ENCODE measurements at regions not wholly inside any gene's neighbourhood (a gene's known extent, or its start where the extent isn't known, plus 50 kb on each side); places are given as distances from the start of the nearest gene placed in this dataset.
"Not testable (repeated sequence)": the region's sequence is repeated elsewhere in the genome, so short reads cannot be mapped to it uniquely, and the experiment has no call there.

- DNase-seq = no peak
These were observed 105.2 kb upstream of the PALMD start for GRCh38 chr1:99540744-99541143.

DNA sequence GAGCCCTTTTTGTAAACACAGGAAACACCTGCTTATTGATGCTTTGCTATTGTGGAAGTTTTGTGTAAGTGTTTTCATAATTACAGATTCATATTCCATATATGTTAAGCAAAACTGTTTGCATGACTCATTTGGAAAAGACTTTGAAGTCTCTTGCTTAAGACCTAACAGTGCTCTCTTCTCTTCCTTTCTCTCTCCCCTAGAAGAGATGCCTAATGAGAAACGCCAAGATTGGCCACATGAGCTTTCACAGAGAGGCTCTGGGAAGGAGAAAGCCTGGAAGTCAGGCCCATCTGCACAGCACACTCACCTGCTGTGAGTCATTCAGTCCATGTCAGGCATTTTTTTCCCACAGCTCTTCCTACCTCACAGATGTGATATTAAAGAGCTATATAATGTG is 101.6 kb upstream of the PALMD start:
- DNase-seq = no peak

- DNase-seq = no peak
These were observed 99.2 kb upstream of the PALMD start for GRCh38 chr1:99546432-99547416.

DNA sequence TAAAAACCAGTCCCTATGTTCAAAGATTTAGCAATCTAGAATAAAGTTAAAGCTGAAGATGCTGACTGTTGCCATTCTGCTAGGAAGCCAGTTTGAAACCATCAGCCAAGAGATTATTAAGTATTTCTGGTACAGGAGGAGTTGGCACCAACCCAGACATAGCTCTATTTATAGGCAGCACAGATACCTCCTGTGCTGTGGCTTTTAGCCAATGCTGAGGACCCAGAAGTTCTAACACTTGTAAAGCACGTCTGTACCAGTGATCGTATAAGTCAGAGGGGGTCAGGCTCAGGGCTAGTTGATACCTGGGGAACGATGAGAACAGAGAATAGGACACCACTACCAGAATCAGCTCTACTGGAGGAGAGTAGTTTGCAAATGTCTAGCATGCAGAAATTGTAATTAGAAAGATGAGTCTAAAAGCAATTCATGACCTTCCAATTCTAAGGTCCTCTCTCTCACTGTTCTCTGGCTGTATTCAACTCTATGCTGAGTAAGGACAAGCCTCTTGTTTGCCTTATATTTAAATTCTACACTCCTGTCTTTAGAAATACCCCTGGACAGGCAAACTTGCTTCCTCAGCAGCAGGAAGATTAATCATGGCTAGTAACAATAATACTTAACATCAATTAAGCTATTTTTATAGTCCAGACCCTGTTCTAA is 96.8 kb upstream of the PALMD start:
- no peak for DNase-seq

GRCh38 chr1:99550198-99550597 is 95.7 kb upstream of the PALMD start:
- DNase-seq = no peak

DNA sequence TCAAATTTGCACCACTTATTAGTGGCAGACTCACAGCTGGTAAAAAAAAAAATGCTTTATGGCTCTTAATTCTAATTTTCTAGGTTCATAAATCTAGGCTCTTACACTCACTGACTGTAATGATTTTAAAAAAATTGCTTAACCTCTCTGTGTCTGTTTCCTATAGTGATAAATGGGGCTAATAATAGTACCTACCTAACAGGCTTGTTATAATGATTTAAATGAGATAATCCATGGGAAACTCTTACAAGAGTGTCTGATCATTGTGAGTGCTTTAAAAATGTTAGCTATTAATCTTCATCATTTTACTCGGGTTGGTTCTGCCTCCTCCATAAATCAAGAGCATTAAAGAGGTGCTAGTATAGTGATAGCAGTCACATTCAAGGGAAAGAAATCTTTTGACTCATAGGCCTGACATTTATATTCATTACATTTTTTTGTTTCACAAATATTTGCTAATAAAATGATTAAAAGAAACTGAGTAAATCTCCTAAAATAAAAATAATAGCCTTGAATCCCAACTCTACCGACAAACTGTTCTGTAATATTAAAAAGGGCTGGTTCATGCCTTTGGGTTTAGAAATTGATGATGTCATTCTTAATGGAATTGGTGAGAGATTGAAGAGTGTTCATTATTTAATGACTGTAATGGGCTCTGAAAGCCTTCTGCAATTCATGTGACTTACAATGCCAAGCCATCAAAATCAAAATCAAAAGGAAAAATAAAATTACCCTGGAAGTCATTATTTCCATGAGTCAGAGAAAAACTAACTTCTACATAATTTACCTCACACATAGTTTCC is 93.9 kb upstream of the PALMD start:
- no peak for DNase-seq

DNA sequence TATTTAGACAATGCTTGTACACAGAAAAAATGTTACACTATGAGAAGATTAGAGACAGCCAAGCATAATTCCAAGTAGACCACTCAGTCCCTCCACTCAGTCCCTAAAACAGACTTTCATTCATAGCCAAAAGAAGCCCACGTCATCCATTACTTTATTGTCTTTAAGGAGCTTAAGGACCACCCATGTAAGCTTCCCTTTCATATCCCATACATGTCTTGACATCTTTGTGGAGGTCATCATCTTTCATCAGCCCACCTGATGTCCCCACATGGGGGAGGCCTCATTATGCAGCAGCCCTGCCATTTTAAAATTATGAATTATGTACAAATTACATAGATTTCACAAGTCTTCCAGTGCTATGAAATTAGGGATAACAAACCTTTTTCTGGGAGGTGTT is 92.6 kb upstream of the PALMD start:
- DNase-seq = no peak

GRCh38 chr1:99553819-99554218 is 92.1 kb upstream of the PALMD start:
- not testable (repeated sequence) for DNase-seq

- DNase-seq = no peak
These were observed 91.2 kb upstream of the PALMD start for GRCh38 chr1:99554727-99555126.

GRCh38 chr1:99557546-99558202 is 88.2 kb upstream of the PALMD start:
- DNase-seq = no peak

DNA sequence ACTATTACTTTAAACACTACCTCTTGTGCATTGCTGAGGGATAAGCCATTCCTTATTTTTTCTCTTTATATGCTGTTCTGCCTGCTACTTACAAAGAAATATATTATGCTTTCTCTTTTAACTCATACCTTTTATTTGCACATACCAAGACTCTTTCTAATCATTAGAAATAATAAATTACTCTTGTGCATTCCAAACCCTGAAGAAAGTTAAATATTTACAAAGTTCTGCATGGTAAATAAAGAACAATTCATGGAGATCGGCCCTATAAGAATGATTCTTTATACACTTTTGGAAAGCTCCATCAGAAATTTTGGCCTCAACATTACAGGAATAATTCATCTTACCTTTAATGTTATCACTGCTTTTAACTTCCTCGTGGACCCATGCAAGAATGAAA is 86.7 kb upstream of the PALMD start:
- no peak for DNase-seq

GRCh38 chr1:99560207-99561040 is 85.5 kb upstream of the PALMD start:
- DNase-seq = no peak

DNA sequence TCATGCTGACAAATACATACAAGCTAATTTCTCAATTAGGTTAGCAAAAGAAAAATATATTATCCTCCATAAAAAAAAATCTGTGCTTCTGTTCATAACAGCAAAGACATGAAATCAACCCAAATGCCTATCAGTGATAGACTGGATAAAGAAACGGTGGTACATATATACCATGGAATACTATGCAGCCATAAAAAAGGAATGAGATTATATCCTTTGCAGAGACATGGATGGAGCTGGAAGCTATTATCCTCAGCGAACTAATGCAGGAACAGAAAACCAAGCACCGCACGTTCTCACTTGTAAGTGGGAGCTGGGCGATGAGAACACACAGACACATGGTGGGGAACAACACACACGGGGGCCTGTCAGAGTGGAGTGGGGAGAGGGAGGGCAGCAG is 84.0 kb upstream of the PALMD start:
- DNase-seq = no peak

DNA sequence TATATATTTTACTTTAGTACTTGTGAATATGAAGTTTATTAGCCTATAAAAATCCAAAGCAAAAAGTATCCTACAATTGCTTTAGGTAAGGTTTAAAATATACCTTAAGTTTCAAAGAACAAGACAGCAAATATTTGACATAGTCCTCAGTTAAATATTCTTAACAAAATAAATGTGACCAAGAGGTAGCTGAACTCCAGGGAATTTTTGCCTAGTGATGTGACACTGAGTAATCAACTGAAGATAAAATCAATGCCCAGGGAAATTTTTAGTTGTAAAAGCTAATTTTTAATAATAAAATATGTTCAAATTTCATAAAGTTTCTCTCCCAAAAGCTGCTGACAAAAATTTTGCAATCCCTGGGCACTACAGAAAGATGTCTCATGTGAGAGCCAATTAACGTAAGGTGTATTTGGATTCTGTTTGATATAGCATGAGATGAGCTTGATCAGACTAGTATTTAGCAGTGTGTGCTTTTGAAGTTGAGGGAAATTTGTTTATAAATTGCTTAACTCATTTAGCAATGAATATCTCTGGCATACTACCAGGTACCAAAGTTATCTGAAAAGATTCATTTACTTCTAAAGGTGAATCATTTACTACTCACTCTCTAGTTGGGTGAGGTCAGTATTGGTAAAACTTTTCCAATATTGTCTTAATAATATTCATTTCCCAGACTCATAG is 80.2 kb upstream of the PALMD start:
- DNase-seq = no peak

DNA sequence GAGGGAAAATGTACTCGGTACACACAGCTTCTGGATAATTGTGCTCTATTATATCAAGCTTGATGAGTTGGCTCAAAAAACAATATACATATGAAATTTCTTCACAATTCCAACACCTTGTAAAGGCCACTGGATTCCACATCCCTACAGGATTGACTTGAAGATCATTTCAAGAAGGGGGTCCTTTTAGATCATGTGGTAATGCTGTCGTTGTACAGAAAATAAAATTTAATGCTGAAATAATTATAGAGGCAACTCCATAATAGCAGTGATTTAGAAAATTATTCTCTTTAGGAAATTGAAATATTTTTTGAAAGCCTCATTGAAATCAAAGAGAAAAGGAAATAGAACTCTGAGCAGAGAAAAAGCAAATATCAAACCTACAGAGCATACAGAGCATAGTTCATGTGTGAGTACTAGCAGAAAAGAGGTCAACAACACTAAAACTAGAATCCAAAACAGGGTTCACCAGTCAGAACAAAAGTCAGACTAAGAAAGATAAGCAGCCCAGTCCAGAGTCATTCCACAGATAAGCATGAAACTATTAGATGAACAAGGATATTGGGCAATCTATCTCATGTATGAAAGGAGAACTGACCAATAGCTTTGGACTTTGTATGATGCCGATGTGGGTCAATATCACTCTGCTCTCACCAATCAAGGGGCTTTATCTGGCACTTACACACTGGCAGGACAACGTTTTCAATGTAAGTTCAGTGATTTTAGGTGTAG is 79.5 kb upstream of the PALMD start:
- no peak for DNase-seq

- DNase-seq = no peak
These were observed 75.3 kb upstream of the PALMD start for GRCh38 chr1:99570486-99571089.

GRCh38 chr1:99571092-99571734 is 74.7 kb upstream of the PALMD start:
- DNase-seq = no peak

DNA sequence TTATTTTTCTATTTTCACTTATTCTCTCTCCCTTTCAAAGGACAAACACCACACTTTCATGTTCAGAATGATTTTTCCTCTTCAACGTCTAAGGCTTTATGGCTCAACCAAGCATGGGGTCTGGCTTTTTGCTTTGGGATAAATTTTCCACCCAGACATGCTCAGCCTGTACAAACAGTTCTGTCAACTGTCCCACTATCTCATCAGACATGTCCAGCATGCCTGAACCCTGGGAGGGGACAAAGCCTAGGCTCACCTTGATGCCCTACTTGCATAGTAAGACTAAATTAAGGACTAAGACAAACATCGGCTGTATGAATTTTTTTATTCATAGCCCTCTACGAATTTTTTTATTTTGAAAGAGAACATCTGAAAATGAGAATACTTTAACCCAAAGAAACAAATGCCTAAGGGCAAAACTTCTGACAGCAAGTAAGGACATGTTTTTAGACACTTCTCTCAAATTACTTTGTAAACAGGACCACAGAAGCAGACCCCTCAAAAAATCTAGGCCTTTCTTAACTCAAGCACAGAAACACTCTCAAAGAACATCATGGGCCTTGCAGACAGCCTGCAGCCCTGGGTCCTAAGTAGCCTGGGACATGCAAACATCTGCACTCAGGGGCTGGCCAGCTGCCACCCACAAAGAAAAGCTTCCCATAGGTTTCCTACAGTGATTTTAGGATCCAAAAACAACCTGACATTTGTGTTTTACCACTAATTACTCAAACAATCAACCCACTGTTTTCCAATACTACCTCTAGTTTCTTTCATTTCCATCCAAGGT is 72.3 kb upstream of the PALMD start:
- DNase-seq = no peak

GRCh38 chr1:99577313-99577712 is 68.6 kb upstream of the PALMD start:
- DNase-seq = no peak
